ENCODE measurements at regions not wholly inside any gene's neighbourhood (a gene's known extent, or its start where the extent isn't known, plus 50 kb on each side); places are given as distances from the start of the nearest gene placed in this dataset.

DNA sequence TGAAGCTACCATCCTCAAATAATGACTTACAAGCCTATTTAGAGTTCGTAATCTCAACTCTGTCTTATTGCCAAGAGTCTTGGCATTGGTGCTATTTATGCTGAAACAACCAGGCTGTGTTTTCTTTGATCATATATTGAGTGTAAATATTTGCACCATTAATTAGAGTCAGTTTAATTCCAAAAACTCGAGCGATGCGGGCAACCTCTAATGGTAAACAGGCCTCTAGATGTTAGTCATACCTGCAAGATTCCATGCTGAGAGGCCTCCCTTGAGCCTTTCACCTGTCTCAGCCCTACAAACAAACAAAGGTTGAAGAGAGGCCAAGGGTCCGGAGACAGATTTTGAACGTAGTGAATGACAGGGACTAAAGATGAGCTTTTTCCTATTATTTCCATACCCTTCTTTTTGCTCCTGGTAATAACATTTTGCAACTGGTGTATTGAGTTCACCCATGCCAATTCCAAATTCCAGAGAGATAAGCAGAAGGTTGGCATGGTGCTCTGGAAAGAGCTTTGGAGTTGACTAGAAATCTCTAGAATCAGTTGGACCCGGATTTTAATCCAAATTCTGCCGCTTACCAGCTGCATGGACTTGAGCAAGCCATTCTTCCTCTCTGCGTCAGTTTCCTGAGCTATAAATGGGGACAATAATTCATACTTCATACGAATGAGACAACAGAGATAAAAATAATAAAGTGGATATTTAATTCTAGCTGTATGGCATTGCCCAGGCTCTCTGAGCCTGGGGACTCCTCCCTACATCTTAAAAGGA lies 99.1 kb upstream of the ANO1 start:
- no peak for TF ChIP-seq CTCF (conservative IDR thresholded peaks at IDR 0.05)
- Mint-ChIP-seq H3K4me3 (no peak overlapping the region), H3K9me3 (no peaks in the 10 kb centered on the region), H3K36me3 (no peaks in the 10 kb centered on the region), H3K27ac (no peak overlapping the region), H3K4me1 (ENCODE audit: unreplicated experiment) (peaks cover 24% of the 10 kb centered on the region), H3K27me3 (peaks cover 36% of the 10 kb centered on the region)
- DNase-seq (ENCODE audit: extremely low spot score, unreplicated experiment), result no peak

DNA sequence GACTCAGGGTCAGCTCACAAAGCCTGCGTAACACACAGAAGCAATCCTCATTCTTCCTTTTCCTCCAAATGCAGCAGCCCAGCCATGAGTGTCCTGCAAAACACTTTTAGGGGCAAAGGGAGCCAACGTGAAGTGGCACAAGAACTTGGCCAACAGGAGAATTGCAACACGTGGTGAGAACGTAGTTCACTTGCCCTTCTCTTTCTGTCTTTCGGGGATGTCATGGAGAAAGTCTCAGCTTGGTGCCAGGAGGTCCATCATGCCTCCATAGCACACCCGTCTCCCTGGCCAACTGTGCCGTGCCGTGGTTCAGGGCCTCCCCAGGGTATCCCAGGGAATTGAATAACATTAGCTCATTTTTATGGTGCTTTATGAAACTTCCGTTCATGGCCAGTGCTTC lies 98.5 kb upstream of the ANO1 start:
- DNase-seq (ENCODE audit: extremely low spot score, unreplicated experiment), result no peak
- no peak for TF ChIP-seq CTCF (conservative IDR thresholded peaks at IDR 0.05)
- no peaks in the 10 kb centered on the region for H3K36me3 Mint-ChIP-seq
- H3K27me3 Mint-ChIP-seq, result peaks cover 42% of the 10 kb centered on the region
- no peak overlapping the region for H3K4me3 Mint-ChIP-seq
- H3K9me3 Mint-ChIP-seq, result no peaks in the 10 kb centered on the region
- no peak overlapping the region for H3K27ac Mint-ChIP-seq
- peaks cover 28% of the 10 kb centered on the region for H3K4me1 Mint-ChIP-seq (ENCODE audit: unreplicated experiment)

- peaks cover 48% of the 10 kb centered on the region for H3K27me3 Mint-ChIP-seq
Observed at GRCh38 chr11:69981119-69981784, 96.9 kb upstream of the ANO1 start.

DNA sequence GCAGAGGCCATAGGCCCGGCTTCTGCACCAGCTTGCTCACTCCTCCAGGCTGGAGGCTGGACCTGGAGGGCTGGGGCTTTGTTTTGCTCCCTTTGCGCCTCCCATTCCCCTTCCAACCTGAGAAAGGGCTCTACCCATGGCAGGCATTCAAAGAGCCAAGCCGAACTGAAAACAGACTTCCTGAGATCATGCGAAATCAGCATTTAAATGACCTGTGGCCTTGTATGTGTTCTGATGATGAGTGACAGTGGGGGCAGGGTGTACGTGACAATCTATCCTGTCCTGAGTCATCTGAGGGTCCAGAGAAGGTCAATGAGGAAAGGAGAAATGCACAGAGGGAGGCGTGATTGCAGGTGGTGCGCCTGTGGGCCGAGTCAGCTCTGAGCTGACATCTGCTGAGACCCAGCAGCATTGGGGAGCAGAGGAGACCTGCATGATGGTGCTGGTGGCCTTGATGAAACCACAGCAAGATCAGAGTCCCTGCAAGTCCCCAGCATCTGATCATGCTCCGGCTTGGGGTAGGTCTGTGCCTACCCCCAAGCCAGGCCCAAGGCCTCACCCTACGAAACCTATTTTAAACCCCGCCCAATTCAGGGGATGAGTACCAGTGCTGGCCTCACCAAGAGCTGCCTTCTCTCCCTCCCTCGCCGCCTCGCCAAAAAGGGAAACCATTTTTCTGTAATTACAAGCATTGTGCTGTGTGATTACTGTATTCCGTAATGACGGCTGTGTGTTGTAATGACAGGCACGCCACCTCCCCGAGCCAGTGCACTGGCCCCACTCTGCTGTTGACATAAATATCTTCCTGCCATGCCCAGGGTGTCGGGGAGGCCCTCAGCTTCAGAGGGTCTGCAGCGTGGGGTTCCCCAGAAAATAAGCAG lies 95.2 kb upstream of the ANO1 start:
- Mint-ChIP-seq H3K4me3 (peak overlapping the region; percentile 52), H3K27me3 (peaks cover 63% of the 10 kb centered on the region), H3K36me3 (no peaks in the 10 kb centered on the region), H3K4me1 (ENCODE audit: unreplicated experiment) (peaks cover 38% of the 10 kb centered on the region), H3K27ac (no peak overlapping the region), H3K9me3 (no peaks in the 10 kb centered on the region)
- no peak for TF ChIP-seq CTCF (conservative IDR thresholded peaks at IDR 0.05)
- no peak for DNase-seq (ENCODE audit: extremely low spot score, unreplicated experiment)

More at GRCh38 chr11:69981119-69981784, 96.9 kb upstream of the ANO1 start:
- Mint-ChIP-seq H3K9me3 (no peaks in the 10 kb centered on the region), H3K4me1 (ENCODE audit: unreplicated experiment) (peaks cover 31% of the 10 kb centered on the region), H3K4me3 (no peak overlapping the region), H3K27ac (no peak overlapping the region), H3K36me3 (no peaks in the 10 kb centered on the region)
- no peak for DNase-seq (ENCODE audit: extremely low spot score, unreplicated experiment)
- TF ChIP-seq CTCF (conservative IDR thresholded peaks at IDR 0.05), result no peak

DNA sequence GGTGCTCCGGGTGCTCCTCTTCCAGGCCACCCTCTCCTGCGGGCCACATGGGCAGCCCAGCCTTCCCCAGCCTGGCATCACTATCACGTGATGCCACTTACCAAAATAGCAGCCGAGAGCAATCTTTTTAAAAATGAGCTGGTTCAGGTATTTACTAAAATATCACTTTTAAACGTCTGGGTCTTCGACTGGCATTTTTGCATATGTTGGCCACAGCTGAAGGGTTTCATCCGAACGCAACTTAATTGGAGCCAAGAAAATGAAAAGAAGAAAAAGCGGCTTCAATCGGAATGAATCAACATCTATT lies 94.6 kb upstream of the ANO1 start:
- Mint-ChIP-seq H3K9me3 (no peaks in the 10 kb centered on the region), H3K4me3 (no peak overlapping the region), H3K27ac (no peak overlapping the region), H3K36me3 (no peaks in the 10 kb centered on the region), H3K27me3 (peaks cover 69% of the 10 kb centered on the region), H3K4me1 (ENCODE audit: unreplicated experiment) (peaks cover 38% of the 10 kb centered on the region)
- no peak for TF ChIP-seq CTCF (conservative IDR thresholded peaks at IDR 0.05)
- no peak for DNase-seq (ENCODE audit: extremely low spot score, unreplicated experiment)
